Dedifferentiated amniotic fluid mesenchymal stem cell (primary cell): ENCODE measurements at regions not wholly inside any gene's neighbourhood (a gene's known extent, or its start where the extent isn't known, plus 50 kb on each side); places are given as distances from the start of the nearest gene placed in this dataset.
"Not testable (repeated sequence)": the region's sequence is repeated elsewhere in the genome, so short reads cannot be mapped to it uniquely, and the experiment has no call there.

Experiments used
- DNase-seq: peaks from one replicate; pipeline ENCODE4 v3.0.0-alpha.2; 2016; ENCODE audit errors: extremely low spot score

DNA sequence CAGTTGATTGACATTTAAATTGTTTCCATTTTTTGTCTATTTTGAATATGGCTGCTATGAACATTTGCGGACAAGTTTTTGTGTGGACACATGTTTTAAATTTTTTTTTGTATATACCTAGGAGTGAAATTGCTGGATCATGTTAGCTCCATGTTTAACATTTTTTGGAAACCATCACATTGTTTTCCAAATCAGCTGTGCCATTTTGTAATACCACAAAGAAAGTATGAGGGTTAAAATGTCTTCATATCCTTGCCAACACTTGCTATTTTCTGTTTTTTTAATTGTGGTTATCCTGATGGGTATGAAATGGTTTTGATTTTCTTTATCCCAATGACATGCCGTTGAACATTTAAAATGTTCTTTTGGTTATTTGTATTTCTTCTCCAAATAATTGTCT, 52.1 kb downstream of the CARTPT start:
- no peak for DNase-seq

DNA sequence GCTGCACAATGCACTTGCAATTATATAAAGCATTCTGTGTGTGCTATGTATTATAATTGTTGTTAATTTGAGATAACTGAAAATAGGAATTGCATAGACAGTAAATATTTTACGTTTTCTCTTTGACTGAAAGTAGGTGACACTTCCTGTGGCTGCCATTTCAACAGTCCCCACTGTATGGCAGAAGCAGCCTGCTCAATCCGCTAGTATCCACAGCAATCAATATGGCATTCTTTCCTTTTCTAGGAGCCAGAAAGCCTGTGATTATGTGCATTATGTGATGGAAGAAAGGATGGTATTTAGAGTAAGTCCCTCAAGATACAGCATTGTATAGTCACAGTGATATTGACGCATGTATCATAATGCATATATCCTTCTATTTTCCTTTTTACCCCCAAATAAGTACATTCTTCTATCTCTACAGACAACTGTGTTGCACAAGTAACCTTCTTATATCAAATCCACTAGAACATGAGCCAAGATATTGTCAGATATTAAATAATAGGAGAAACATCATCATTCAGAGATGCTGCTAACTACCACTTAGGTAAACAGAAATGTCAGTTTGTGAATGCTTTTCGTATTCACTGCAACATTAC, 59.7 kb downstream of the CARTPT start:
- peak; percentile 74 for DNase-seq

DNA sequence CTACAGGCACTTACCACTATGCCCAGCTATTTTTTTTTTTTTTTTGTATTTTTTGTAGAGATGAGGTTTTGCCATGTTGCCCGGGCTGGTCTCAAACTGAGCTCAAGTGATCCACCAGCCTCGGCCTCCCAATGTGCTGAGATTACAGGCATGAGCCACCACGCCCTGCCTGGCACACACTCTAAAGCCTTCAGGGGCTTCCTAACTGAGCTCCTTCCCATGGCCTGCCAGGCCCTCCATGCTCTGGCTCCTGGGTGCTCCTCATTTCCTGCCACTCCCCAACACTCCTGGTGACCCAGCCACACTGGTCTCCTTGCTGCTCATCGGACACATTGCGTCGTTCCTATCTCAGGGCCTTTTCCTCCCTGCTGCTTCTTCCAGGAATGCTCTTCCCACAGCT, 61.5 kb downstream of the CARTPT start:
- no peak for DNase-seq

DNA sequence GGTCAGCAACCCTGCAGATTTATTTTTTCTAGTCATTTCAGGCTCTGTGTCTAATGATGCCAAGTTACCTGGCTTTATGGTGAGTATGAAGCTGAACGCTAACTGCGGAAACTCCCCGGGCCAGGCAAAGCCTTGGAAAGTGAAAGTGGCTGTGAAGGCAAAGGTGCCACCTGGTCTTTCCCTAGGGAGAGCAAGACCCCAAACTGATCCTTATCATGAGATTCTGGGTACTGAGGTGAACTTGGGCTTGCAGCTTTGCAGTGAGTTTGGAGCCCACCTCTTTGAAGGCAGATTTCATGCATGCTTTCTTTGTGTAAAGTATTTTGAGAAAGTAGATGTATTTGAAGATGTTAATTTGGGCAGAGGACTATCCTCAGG, 63.3 kb downstream of the CARTPT start:
- DNase-seq: no peak

DNA sequence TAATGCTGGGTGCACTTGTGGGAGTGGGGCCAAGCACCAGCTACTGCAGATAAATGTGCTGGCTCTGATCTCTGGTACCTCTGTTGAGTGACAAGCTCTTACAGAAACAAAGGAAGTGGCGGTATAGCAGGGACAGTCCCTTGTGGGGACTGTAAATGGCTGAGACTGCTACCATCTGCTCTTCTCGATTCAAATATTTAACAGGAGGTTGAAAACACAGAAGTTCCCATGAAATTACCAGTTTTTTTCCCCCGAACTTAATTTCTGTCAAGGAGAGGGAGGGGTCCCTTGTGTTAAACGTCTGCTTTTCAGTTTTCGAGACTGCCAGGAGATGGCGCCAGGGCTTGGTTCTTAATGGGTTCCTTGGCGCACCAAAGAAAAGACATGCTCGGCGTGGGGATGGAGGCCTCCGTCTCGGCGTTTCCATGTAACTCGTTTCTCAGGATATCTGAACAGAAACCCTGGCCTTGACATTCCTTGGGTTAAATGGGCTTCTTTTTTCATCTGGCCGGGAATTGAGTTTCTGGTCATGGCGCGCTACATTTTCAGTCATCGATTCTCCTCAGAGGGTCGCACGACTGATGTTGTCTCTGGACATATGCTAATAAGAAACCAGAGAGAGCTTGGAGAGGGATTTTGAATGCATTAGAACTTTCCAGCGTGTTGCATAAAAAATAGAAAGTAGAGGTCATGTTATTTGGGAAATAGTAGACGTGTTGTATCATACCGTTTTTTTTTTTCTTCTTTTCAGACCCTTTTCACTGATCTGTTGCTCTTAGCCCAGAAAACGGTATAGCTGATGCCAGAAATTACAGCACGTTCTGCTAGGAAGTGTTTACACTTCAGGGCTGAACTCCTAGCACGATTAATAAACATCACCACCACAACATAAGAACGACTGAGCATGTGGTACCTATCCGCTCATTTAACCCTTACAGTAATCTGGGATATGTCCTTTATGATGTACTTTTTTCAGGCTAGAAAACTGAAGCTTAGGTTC, 64.0 kb downstream of the CARTPT start:
- DNase-seq: peak; percentile 93

DNA sequence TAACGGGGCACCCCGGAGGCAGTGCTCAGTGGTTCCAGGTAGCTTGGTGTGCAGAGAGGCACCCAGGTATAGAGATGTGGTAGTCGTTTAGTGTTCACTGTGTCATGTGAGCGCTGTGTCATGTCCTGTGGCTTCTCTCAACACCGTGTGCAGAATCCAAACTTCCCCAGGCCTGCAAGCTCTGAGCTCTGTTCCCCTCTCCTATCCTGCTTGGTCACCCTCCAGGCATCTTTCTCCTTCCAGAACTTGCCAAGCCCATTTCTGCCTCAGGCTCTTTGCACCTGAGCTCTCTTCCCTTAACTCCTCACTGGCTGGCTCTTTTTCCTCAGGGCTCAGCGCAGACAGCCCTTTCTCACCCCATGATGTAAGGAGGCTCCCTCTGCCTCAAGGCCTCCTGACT, 64.8 kb downstream of the CARTPT start:
- no peak for DNase-seq

DNA sequence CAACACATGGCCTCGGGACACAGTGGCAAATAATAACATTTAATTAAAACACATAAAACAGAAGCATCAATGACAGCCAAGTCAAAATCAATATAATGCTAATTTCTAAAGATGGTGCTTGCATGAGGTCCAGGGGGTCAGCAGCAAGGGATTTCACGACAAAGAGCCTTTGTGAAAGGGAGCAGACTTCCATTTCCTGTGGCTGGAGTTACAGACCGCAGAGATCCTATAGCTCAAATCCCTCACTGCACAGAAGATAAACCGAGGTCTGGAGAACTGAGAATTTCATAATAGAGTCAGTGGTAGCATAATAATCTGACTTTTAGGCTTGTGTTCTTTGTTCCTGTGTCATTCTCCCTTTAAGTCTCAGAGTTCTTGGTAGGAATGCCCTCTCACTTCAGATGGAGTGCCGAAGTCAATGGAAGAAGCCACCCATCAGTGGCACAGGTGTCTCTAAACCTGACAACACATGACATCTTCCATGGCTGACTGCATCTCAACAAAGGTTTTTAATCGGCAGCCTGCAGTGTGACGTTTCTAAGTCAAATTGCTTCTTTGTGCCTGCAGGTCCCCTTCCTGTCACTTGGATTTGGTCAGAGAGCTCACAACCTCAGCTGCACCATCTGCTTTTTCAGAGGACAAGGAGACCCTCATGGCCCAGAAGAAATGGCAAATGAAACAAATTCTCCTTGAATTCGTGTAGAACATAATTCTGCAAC, 67.4 kb downstream of the CARTPT start:
- DNase-seq: no peak

DNA sequence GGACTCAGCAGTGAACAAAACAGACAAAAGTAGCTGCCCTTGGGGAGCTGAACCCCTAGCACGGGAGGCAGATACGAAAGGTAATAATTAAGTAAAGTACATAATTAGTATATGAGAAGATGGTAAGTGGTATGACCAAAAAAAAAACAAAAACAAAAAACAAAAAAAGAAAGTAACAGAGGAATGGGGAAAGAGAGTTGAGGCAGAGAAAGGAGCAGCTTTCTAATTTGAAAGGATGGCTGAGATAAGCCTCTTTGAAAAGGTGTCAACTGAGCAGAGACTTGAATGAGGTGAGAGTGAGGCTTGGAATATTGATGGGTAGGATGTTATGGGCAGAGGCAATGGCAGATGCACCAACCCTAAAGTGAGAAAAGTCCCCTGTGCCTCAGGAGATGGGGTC, 69.7 kb downstream of the CARTPT start:
- DNase-seq: no peak

DNA sequence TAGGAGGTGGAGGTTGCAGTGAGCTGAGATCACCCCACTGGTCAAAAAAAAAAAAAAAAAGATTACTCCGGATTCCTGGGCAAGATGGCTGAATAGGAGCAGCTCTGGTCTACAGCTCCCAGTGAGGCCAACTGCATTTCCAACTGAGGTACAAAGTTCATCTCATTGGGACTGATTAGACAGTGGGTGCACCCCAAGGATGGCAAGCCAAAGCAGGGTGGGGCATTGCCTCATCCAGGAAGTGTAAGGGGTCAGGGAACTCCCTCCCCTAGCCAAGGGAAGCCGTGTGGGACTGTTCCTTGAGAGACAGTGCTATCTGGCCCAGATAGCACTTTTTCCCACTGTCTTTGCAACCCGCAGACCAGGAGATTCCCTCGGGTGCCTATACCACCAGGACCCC, 70.7 kb downstream of the CARTPT start:
- no peak for DNase-seq

DNA sequence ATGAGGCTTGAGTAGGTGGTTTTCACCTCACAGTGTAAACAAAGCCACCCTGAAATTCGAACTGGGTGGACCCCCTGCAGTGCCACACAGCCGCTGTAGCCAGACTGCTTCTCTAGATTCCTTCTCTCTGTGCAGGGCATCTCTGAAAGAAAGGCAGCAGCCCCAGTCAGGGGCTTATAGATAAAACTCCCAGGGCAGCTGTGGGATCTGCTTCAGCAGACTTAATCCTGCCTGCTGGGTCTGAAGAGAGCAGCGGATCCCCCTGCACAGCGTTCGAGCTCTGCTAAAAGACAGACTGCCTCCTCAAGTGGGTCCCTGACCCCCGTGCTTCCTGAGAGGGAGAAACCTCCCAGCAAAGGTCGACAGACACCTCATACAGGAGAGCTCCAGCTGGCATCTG, 71.4 kb downstream of the CARTPT start:
- no peak for DNase-seq

DNA sequence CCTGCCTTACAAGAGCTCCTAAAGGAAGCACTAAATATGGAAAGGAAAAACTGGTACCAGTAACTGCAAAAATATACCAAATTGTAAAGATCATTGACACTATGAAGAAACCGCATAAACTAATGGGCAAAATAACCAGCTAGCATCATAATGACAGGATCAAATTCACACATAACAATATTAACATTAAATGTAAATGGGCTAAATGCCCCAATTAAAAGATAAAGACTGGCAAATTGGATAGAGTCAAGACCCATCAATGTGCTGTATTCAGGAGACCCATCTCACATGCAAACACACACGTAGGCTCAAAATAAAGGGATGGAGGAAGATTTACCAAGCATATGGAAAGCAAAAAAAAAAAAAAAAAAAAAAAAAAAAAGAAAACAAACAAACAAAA, 73.0 kb downstream of the CARTPT start:
- DNase-seq: not testable (repeated sequence)

DNA sequence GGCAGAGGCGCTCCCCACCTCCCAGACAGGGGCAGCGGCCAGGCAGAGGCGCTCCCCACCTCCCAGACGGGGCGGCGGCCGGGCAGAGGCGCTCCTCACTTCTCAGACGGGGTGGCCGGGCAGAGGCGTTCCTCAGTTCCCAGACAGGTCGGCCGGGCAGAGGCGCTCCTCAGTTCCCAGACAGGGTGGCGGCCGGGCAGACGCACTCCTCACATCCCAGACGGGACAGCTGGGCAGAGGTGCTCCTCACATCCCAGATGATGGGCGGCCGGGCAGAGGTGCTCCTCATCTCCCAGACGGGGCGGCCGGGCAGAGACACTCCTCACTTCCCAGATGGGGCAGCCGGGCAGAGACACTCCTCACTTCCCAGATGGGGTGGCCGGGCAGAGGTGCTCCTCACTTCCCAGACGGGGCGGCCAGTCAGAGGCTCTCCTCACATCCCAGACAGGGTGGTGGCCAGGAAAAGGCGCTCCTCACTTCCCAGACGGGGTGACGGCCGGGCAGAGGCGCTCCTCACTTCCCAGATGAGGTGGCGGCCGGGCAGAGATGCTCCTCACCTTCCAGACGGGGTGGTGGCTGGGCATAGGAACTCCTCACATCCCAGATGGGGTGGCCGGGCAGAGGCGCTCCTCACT, 75.1 kb downstream of the CARTPT start:
- DNase-seq: no peak

DNA sequence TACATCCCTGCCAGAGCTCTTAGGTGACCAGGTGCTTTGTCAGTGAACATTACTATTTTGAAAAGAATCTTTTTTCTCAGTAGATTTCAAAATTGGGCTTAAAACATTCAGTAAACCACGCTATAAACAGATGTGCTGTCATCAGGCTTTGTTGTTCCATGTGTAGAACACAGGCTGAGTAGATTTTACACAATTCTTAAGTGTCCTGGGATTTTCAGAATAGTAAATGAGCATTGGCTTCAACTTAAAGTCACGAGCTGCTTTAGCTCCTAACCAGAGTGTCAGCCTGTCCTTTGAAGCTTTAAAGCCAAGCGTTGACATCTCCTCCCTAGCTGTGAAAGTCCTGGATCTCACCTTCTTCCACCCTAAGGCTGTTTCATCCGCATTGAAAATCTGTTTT, 83.6 kb downstream of the CARTPT start:
- no peak for DNase-seq

DNA sequence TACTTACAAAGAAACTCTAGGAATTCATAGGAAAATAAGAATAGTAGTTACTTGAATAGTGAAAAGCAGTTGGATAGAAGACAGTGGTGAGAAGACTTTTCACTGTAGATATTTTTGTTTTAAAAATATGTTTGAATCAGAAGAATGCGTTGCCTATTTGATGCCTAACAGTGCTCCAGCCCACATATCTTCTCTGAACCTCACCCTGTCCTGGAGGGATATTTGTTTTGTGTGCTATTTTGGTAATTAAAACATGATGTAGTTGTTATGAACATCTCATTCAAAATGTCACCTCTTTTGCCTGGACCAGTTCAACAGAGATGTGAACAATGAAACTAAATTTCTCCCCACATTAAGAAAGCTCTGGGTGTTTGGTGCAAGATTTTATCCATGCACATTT, 87.6 kb downstream of the CARTPT start:
- no peak for DNase-seq

DNA sequence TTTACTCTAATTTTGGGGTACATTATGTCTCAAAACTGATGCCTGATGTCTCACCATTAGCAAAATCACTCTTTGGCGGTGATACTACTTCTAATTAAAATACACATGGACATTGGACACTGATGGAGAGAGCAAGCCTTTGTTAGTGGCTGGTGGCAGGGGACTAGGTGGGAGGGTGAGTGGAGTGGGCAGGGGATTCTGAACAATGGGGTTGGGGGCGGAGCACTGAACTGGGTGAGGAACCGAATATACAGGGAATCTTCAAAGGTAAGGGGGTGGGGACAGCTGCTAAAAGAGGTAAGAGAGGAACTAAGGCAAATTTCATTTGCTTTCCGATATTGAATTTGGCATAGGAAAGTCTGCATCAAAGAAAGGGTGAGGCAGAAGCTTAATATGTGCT, 88.8 kb downstream of the CARTPT start:
- DNase-seq: no peak

DNA sequence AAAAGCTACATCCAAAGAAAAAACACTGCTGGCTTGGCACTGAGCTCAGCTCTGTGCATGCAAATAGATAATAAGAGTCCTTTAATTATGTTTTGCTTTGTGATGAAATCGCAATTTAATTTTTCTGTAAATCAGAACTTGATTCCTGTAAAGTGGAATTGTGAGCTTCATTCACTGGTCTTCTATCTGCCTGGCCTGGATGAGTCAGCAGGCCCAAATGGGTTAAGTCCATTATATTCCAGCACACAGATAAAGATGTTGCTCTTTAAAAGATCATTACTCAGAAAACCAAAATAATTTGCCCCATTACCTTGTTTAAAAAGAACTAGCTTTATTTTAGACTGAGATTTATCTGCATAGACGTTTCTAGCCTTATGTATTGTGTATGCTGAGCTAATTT, 90.4 kb downstream of the CARTPT start:
- no peak for DNase-seq

DNA sequence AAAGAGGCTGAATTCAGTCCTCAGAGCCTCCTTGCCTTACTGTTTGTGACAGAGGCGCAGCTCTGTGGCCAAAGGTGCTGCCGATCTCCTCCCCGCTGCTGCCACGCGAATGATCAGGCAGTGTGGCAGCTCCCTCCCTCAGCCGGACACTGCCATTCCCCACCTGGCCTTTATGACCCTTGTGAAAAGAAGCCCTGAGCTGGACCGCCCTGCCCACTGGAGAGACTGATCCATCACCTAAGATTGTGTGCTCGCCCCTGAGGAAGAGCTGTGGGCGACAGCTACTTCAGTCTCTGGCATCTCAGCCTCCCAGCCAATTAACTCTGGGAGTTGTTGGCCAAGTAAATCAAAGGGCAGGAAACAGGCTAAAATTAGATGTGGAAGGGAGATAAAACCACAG, 90.9 kb downstream of the CARTPT start:
- no peak for DNase-seq

DNA sequence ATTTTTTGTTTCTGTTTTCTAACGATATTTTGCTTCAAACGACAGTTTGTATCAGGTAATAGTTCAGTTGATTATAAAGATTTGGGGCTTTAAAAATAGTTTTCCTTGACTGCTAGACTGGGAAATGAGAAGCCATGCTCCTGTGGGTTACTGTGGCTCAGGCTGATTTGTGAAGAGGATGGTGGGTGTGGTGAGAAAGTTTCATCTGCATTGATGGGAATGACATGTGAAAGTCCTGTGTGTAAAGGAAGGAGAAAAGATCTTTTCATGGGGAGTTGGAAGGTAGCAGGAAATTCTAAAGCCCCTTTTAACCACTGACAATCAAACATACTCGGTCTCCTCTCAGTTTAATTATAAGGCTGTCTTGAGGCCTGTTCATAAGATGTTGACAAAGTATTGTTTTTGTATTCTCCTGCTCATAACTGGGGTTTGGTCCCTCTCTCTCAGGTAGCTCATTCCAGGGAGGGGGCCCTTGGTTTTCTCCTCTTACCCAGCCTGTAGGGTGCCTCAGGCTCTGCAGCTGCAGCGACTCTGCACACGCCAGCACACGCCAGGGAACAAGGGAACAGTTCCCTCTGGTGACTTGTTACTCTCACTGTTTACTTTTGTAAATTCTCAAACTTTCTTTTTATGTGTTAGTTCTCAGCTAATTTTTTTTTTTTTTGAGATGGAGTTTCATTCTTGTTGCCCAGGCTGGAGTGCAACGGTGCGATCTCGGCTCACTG, 91.6 kb downstream of the CARTPT start:
- no peak for DNase-seq

DNA sequence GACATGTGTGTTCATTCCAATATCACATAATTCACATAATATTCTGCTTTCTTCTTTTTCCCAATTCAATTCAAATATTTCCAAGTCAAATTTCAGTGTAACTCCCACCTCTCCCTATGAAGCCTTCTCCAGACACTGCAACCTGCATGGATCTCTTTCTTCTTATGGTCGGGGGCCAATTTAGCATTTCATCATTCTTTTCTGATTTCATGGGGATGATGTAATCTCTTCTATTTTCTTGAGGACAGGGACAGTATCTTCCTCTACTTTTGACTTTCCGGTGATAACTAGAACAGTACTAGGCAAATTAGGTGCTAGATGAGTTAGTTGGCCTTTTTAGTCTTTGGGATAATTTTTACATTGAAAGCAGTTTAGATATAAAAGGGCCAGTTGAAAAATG, 92.7 kb downstream of the CARTPT start:
- no peak for DNase-seq

DNA sequence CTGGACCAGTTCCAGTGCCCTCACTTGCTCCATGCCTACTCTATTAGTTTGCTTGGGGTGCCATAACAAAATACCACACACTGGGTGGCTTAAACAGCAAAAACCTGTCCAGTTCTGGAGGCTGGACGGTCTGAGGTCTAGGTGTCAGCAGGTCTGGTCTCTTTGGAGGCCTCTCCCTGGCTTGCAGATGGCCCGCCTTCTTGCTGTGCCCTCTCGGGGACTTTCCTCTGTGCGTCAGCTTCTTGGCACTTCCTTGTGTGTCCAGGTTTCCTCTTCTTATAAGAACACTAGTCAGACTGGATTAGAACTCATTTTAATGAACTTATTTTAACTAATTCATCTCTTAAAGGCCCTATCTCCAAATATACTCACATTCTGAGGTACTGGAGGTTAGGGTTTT, 97.2 kb downstream of the CARTPT start:
- no peak for DNase-seq

DNA sequence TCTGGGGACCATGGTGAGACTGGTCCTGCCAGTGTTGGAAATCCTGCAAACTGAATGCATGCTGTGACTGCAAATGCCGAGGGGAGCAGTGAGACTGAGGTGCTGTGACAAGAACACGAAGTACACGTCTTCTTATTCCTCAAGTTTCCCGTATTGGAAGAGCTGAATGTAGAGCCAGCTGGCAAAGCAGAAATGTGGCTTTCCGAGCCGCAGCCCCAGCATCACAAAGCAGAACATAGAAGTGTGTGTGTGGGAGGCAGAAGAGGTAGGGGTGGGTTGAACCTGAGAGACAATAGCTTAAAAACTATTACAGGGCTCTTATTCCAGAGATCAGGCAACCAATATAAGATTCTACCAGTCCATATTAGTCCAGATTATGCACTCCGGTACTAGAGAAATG, 98.8 kb downstream of the CARTPT start:
- DNase-seq: no peak

DNA sequence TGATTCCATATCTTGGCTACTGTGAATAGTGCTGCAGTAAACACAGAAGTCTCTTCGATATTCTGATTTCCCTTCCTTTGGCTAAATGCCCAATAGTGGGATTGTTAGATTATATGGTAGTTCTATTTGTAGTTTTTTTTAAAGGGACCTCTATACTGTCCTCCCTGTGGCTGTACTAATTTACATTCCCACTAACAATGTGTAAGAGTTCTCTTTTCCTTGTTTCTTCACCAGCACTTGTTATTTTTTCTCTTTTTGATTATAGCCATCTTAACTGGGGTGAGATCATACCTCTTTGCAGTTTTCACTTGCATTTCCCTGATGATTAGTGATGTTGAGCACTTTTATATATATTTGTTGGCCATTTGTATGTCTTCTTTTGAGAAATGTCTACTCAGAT, 102.0 kb downstream of the CARTPT start:
- no peak for DNase-seq
